DND-41 (cell line): ENCODE measurements at regions not wholly inside any gene's neighbourhood (a gene's known extent, or its start where the extent isn't known, plus 50 kb on each side); places are given as distances from the start of the nearest gene placed in this dataset.

Experiments
- EZH2 ChIP-seq: IDR thresholded peaks from 3 replicates; pipeline ENCODE4 v1.6.1; 2012; ENCODE audit warnings: borderline replicate concordance, low read depth, mild to moderate bottlenecking, moderate library complexity, low read length, inconsistent platforms; ENCODE audit not compliant: severe bottlenecking
- TF ChIP-seq, protein P1 (sequence below): IDR thresholded peaks from 2 replicates; pipeline ENCODE4 v1.5.1; 2012; ENCODE audit warnings: borderline replicate concordance, low read length, moderate library complexity, mild to moderate bottlenecking; ENCODE audit not compliant: poor library complexity, severe bottlenecking; ENCODE audit errors: extremely low read depth

DNA sequence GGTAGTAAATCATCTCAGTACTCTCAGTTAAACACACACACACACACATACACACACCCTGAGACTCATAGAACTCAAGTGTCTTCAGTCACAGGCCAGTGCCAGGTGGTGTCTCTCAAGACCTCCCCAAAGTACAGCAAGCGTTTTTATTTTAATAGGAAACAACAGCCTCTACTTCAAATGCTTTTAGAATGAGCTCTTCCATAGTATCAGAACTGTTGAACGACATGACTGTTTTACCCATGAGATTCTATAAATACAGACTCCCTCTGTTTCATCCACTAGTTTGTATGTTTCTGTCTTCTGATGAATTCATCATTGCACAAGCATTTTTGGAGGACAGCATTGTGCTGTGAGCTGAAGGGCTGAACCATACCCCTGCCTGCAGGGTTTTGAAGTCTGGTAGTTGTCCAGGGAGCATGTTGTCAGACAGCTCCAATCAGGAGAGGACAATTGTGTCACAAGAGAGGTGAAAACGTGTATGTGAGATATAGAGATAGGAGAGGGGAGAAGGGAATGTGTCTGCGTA, 201.0 kb upstream of the BCL6 start:
- TF ChIP-seq, protein P1, sequence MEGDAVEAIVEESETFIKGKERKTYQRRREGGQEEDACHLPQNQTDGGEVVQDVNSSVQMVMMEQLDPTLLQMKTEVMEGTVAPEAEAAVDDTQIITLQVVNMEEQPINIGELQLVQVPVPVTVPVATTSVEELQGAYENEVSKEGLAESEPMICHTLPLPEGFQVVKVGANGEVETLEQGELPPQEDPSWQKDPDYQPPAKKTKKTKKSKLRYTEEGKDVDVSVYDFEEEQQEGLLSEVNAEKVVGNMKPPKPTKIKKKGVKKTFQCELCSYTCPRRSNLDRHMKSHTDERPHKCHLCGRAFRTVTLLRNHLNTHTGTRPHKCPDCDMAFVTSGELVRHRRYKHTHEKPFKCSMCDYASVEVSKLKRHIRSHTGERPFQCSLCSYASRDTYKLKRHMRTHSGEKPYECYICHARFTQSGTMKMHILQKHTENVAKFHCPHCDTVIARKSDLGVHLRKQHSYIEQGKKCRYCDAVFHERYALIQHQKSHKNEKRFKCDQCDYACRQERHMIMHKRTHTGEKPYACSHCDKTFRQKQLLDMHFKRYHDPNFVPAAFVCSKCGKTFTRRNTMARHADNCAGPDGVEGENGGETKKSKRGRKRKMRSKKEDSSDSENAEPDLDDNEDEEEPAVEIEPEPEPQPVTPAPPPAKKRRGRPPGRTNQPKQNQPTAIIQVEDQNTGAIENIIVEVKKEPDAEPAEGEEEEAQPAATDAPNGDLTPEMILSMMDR = no peak
- no peak for TF ChIP-seq EZH2
